ENCODE measurements at regions not wholly inside any gene's neighbourhood (a gene's known extent, or its start where the extent isn't known, plus 50 kb on each side); places are given as distances from the start of the nearest gene placed in this dataset.

- TF ChIP-seq, protein P1, sequence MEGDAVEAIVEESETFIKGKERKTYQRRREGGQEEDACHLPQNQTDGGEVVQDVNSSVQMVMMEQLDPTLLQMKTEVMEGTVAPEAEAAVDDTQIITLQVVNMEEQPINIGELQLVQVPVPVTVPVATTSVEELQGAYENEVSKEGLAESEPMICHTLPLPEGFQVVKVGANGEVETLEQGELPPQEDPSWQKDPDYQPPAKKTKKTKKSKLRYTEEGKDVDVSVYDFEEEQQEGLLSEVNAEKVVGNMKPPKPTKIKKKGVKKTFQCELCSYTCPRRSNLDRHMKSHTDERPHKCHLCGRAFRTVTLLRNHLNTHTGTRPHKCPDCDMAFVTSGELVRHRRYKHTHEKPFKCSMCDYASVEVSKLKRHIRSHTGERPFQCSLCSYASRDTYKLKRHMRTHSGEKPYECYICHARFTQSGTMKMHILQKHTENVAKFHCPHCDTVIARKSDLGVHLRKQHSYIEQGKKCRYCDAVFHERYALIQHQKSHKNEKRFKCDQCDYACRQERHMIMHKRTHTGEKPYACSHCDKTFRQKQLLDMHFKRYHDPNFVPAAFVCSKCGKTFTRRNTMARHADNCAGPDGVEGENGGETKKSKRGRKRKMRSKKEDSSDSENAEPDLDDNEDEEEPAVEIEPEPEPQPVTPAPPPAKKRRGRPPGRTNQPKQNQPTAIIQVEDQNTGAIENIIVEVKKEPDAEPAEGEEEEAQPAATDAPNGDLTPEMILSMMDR (IDR thresholded peaks at IDR 0.05), result no peak
- no peak for TF ChIP-seq POLR2A (IDR thresholded peaks at IDR 0.05)
These were observed 62.5 kb upstream of the PTPN3 start for GRCh38 chr9:109560470-109561132.

Measured in esophagus squamous epithelium (tissue), 4 donors.